H9 (cell line): ENCODE measurements at regions not wholly inside any gene's neighbourhood (a gene's known extent, or its start where the extent isn't known, plus 50 kb on each side); places are given as distances from the start of the nearest gene placed in this dataset.

Source experiments
- DNase-seq: peaks from one replicate; pipeline ENCODE4 v3.0.0-alpha.2; 2017
- H2AFZ ChIP-seq: one replicate; pipeline ENCODE4 v1.6.1; 2013; ENCODE audit warnings: mild to moderate bottlenecking, low read length, control low read depth, moderate library complexity
- H2AK5ac ChIP-seq: 2 replicates; pipeline ENCODE4 v1.6.1; 2013; ENCODE audit warnings: low read length, control low read depth, mixed read lengths; ENCODE audit not compliant: insufficient read length
- H2BK120ac ChIP-seq: one replicate; pipeline ENCODE4 v1.6.1; 2013; ENCODE audit warnings: low read depth, mild to moderate bottlenecking, low read length, control low read depth, inconsistent platforms; ENCODE audit not compliant: poor library complexity, severe bottlenecking
- H2BK12ac ChIP-seq: 2 replicates; pipeline ENCODE4 v1.6.1; 2013; ENCODE audit warnings: low read length, control low read depth, mixed read lengths, low read depth; ENCODE audit not compliant: insufficient read length
- H2BK15ac ChIP-seq: 2 replicates; pipeline ENCODE4 v1.6.1; 2013; ENCODE audit warnings: low read depth, low read length, control low read depth
- H2BK20ac ChIP-seq: one replicate; pipeline ENCODE4 v1.6.1; 2013; ENCODE audit warnings: low read depth, mild to moderate bottlenecking, low read length, control low read depth, inconsistent platforms; ENCODE audit not compliant: poor library complexity, severe bottlenecking
- H2BK5ac ChIP-seq: 2 replicates; pipeline ENCODE4 v1.6.1; 2013; ENCODE audit warnings: low read length, control low read depth, mixed read lengths; ENCODE audit not compliant: insufficient read length
- H3K14ac ChIP-seq: 2 replicates; pipeline ENCODE4 v1.6.1; 2013; ENCODE audit warnings: low read length, control low read depth; ENCODE audit not compliant: insufficient read depth
- H3K18ac ChIP-seq: 2 replicates; pipeline ENCODE4 v1.6.1; 2013; ENCODE audit warnings: low read depth, mild to moderate bottlenecking, mixed read lengths, low read length, control low read depth; ENCODE audit not compliant: insufficient read length
- H3K23ac ChIP-seq: 2 replicates; pipeline ENCODE4 v1.6.1; 2013; ENCODE audit warnings: low read length, control low read depth, mixed read lengths, low read depth; ENCODE audit not compliant: insufficient read length
- H3K23me2 ChIP-seq: 2 replicates; pipeline ENCODE4 v1.6.1; 2013; ENCODE audit warnings: low read depth, mild to moderate bottlenecking, mixed read lengths, low read length, control low read depth; ENCODE audit not compliant: insufficient read length, poor library complexity, severe bottlenecking
- H3K27ac ChIP-seq: 2 replicates; pipeline ENCODE4 v1.5.1; 2013; ENCODE audit warnings: low read length, control low read depth, mixed read lengths, low read depth; ENCODE audit not compliant: insufficient read length
- H3K27me3 ChIP-seq: 2 replicates; pipeline ENCODE4 v1.6.1; 2013; ENCODE audit warnings: low read length, control low read depth, inconsistent platforms; ENCODE audit not compliant: insufficient read depth
- H3K4ac ChIP-seq: 2 replicates; pipeline ENCODE4 v1.6.1; 2013; ENCODE audit warnings: low read depth, mild to moderate bottlenecking, control low read depth, inconsistent platforms, low read length, moderate library complexity
- H3K4me1 ChIP-seq: 2 replicates; pipeline ENCODE4 v1.6.1; 2013; ENCODE audit warnings: low read length, control low read depth, inconsistent platforms; ENCODE audit not compliant: insufficient read depth
- H3K4me2 ChIP-seq: 2 replicates; pipeline ENCODE4 v1.6.1; 2013; ENCODE audit warnings: low read length, control low read depth, mixed read lengths; ENCODE audit not compliant: insufficient read length, insufficient read depth
- H3K56ac ChIP-seq: 2 replicates; pipeline ENCODE4 v1.6.1; 2013; ENCODE audit warnings: low read depth, mild to moderate bottlenecking, mixed read lengths, low read length, control low read depth; ENCODE audit not compliant: insufficient read length
- H3K79me1 ChIP-seq: 2 replicates; pipeline ENCODE4 v1.6.1; 2013; ENCODE audit warnings: low read depth, mild to moderate bottlenecking, moderate library complexity, low read length, control low read depth, inconsistent platforms; ENCODE audit not compliant: insufficient read depth, poor library complexity, severe bottlenecking
- H3K79me2 ChIP-seq: 2 replicates; pipeline ENCODE4 v1.6.1; 2013; ENCODE audit warnings: low read length, control low read depth, inconsistent platforms; ENCODE audit not compliant: insufficient read depth
- H3K9ac ChIP-seq: 2 replicates; pipeline ENCODE4 v1.6.1; 2013; ENCODE audit warnings: low read length, control low read depth, mixed read lengths; ENCODE audit not compliant: insufficient read length; ENCODE audit errors: extremely low read depth
- H3K9me3 ChIP-seq: one replicate; pipeline ENCODE4 v1.6.1; 2013; ENCODE audit warnings: low read depth, low read length, inconsistent platforms; ENCODE audit not compliant: control insufficient read depth
- H3T11ph ChIP-seq: one replicate; pipeline ENCODE4 v1.6.1; 2013; ENCODE audit warnings: mild to moderate bottlenecking, low read length, control low read depth, inconsistent platforms
- H4K20me1 ChIP-seq: one replicate; pipeline ENCODE4 v1.6.1; 2013; ENCODE audit not compliant: control insufficient read depth, insufficient read length, insufficient read depth
- H4K5ac ChIP-seq: 2 replicates; pipeline ENCODE4 v1.6.1; 2013; ENCODE audit warnings: low read depth, mild to moderate bottlenecking, mixed read lengths, low read length, control low read depth; ENCODE audit not compliant: insufficient read length
- H4K8ac ChIP-seq: replicated peaks from 2 replicates; pipeline ENCODE4 v1.6.1; 2013; ENCODE audit warnings: low read length, control low read depth, mixed read lengths, low read depth; ENCODE audit not compliant: insufficient read length
- H4K91ac ChIP-seq: 2 replicates; pipeline ENCODE4 v1.6.1; 2013; ENCODE audit warnings: low read depth, mild to moderate bottlenecking, moderate library complexity, mixed read lengths, low read length, control low read depth; ENCODE audit not compliant: insufficient read length
- H3K27ac Mint-ChIP-seq, 3 experiments: 2 replicates in 2 of 3; 3 replicates in 1 of 3; pipeline ENCODE4 v1.8.0; 2020 to 2021; ENCODE audit warnings: mixed read lengths in 3 of 3, mild to moderate bottlenecking in 1 of 3, moderate library complexity in 1 of 3
- H3K27me3 Mint-ChIP-seq: 2 replicates; pipeline ENCODE4 v1.8.0; 2021; ENCODE audit warnings: low read depth, mild to moderate bottlenecking, moderate library complexity, mixed read lengths
- H3K36me3 Mint-ChIP-seq, 3 experiments: 2 replicates in 2 of 3; 3 replicates in 1 of 3; pipeline ENCODE4 v1.8.0; 2020 to 2021; ENCODE audit warnings: low read depth in 3 of 3, mixed read lengths in 3 of 3; ENCODE audit not compliant: insufficient read depth in 1 of 3
- H3K4me1 Mint-ChIP-seq, 2 experiments: 2 replicates each; pipeline ENCODE4 v1.8.0; 2020; ENCODE audit warnings: mixed read lengths in 2 of 2
- H3K4me3 Mint-ChIP-seq, 2 experiments: 2 replicates in 1 of 2; 3 replicates in 1 of 2; pipeline ENCODE4 v1.8.0; 2020 to 2021; ENCODE audit warnings: mild to moderate bottlenecking in 2 of 2, mixed read lengths in 2 of 2, moderate library complexity in 1 of 2
- H3K9me3 Mint-ChIP-seq, 2 experiments: 2 replicates in 1 of 2; 3 replicates in 1 of 2; pipeline ENCODE4 v1.8.0; 2020; ENCODE audit warnings: mild to moderate bottlenecking in 2 of 2, mixed read lengths in 2 of 2, moderate library complexity in 1 of 2
- WGBS: extraction: QIAGEN DNeasy Blood & Tissue Kit; methylation state at CpG from one replicate; pipeline ENCODE4 v1.1.7; 2013; ENCODE audit warnings: missing lambda C conversion rate, low lambda C conversion rate, mixed read lengths; ENCODE audit not compliant: insufficient read length; ENCODE audit errors: extremely low coverage; 5-methylcytosine and 5-hydroxymethylcytosine counted together
- TF ChIP-seq, protein P1 (sequence below): fragments of 200-600 bp; sonication (generic); conservative IDR thresholded peaks from 3 replicates; pipeline ENCODE4 v1.8.0; 2021; ENCODE audit warnings: antibody characterized with exemption, mild to moderate bottlenecking

DNA sequence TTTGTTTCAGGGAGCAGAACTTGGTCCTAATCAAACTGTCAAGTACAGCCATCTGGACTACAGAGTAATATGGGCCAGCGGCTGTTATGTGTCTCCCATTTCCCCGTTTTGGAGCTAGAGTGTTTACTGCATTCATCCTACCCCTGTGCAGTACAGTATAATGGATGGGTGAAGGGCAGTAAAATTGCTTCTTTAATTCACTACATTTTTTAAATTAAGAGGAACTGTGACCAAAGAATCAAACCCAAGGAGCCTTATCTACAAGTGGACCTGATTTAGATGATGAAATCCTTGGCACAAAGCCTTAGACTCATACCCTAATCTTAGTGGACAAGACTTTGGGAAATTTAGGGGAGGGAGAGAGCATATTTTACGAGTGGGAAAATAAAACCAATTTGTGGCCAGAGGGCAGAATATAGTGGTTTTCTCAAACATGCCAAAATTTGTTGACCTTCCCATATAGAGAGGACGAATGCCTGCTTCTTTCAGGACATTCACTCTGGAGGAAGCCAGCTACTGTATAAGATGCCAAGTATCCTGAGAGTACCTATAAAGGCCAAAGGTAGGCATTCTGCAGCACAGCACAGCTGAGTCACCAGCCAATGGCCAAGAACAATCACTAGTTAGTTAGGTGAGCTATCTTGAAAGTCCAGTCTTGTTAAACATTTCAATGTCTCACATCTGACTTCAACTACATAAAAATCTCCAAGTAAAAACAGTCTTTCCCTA lies 253.8 kb upstream of the KCNIP4 start:
- Histone ChIP-seq H2AK5ac (no peak overlapping the region), H3K56ac (no peak overlapping the region), H3K4ac (no peak overlapping the region), H3K23me2 (no peaks in the 10 kb centered on the region), H3K14ac (no peak overlapping the region), H2BK12ac (no peak overlapping the region), H2BK20ac (no peak overlapping the region), H4K91ac (no peak overlapping the region), H3K27ac (no peak overlapping the region), H3K23ac (no peak overlapping the region), H4K20me1 (no peaks in the 10 kb centered on the region), H2BK15ac (no peak overlapping the region), H2BK5ac (no peak overlapping the region), H4K8ac (no peak overlapping the region), H3K4me2 (no peak overlapping the region), H3K79me1 (no peaks in the 10 kb centered on the region), H3K4me1 (no peaks in the 10 kb centered on the region), H3K9ac (no peak overlapping the region), H3K27me3 (no peaks in the 10 kb centered on the region), H2AFZ (no peak overlapping the region), H3K79me2 (no peaks in the 10 kb centered on the region), H2BK120ac (no peak overlapping the region), H4K5ac (no peak overlapping the region), H3K9me3 (no peaks in the 10 kb centered on the region), H3K18ac (no peak overlapping the region), H3T11ph (no peak overlapping the region)
- Mint-ChIP-seq H3K9me3 (no peaks in the 10 kb centered on the region), H3K36me3 (no peaks in the 10 kb centered on the region), H3K4me3 (no peak overlapping the region), H3K27me3 (no peaks in the 10 kb centered on the region), H3K4me1 (no peaks in the 10 kb centered on the region), H3K27ac (no peak overlapping the region; a peak in 1 of 7 replicates)
- no CpG with 5 or more reads among the region's 4 CpGs for WGBS
- DNase-seq = no peak
- TF ChIP-seq, protein P1, sequence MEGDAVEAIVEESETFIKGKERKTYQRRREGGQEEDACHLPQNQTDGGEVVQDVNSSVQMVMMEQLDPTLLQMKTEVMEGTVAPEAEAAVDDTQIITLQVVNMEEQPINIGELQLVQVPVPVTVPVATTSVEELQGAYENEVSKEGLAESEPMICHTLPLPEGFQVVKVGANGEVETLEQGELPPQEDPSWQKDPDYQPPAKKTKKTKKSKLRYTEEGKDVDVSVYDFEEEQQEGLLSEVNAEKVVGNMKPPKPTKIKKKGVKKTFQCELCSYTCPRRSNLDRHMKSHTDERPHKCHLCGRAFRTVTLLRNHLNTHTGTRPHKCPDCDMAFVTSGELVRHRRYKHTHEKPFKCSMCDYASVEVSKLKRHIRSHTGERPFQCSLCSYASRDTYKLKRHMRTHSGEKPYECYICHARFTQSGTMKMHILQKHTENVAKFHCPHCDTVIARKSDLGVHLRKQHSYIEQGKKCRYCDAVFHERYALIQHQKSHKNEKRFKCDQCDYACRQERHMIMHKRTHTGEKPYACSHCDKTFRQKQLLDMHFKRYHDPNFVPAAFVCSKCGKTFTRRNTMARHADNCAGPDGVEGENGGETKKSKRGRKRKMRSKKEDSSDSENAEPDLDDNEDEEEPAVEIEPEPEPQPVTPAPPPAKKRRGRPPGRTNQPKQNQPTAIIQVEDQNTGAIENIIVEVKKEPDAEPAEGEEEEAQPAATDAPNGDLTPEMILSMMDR = no peak
